PC-9 (cell line): ENCODE measurements at regions not wholly inside any gene's neighbourhood (a gene's known extent, or its start where the extent isn't known, plus 50 kb on each side); places are given as distances from the start of the nearest gene placed in this dataset.

Source experiments
- CTCF ChIP-seq: fragments of 200-600 bp; sonication (generic); conservative IDR thresholded peaks from 2 replicates; pipeline ENCODE4 v1.6.1; 2017; ENCODE audit warnings: mixed run types, antibody characterized with exemption, mild to moderate bottlenecking, moderate library complexity
- EZH2 ChIP-seq: fragments of 200-600 bp; sonication (generic); IDR thresholded peaks from 2 replicates; pipeline ENCODE4 v1.8.0; 2017; ENCODE audit warnings: antibody characterized with exemption, low read depth

GRCh38 chr20:21586682-21587081 is 72.8 kb upstream of the NKX2-2 start:
- TF ChIP-seq CTCF (no peak), EZH2 (no peak)
